Caki2 (cell line): ENCODE measurements at regions not wholly inside any gene's neighbourhood (a gene's known extent, or its start where the extent isn't known, plus 50 kb on each side); places are given as distances from the start of the nearest gene placed in this dataset.

Experiments
- DNase-seq: peaks from one replicate; pipeline ENCODE4 v3.0.0-alpha.2; 2015; ENCODE audit warnings: low read depth
- in situ Hi-C: cut with HindIII; loops from 2 replicates; pipeline ENCODE4 v1.10.0; 2016; ENCODE audit warnings: low sequenced_read_pairs, low pct_unique_long_range_greater_than_20kb, mixed read lengths

DNA sequence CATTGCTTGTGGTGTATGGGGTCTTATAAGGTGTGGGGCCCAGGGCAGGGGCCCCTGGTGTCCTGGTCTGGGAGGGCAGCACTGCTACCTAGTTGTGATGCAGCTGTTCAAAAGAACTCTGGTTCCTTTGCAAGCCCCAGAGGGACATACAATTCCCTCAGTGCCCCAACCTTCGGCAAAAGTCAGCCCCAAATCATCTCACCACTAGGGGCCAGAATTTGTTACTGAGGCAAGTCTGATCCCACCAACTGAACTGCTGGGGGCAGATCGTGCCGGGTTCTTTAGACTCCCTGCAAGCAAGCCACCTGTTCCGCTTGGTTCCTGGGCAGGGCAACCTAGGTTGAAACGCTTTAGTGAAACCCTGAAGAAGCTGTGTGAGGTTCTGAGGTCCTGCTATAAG is 180.1 kb upstream of the S100G start:
- DNase-seq: no peak
- in situ Hi-C loops: no loop called here

GRCh38 chrX:16472345-16472744 is 177.6 kb upstream of the S100G start:
- in situ Hi-C loops: no loop called here
- DNase-seq: no peak

GRCh38 chrX:16474511-16474910 is 175.4 kb upstream of the S100G start:
- in situ Hi-C loops: no loop called here
- no peak for DNase-seq

- in situ Hi-C loops: no loop called here
- no peak for DNase-seq
Observed at GRCh38 chrX:16476009-16476408, 173.9 kb upstream of the S100G start.

DNA sequence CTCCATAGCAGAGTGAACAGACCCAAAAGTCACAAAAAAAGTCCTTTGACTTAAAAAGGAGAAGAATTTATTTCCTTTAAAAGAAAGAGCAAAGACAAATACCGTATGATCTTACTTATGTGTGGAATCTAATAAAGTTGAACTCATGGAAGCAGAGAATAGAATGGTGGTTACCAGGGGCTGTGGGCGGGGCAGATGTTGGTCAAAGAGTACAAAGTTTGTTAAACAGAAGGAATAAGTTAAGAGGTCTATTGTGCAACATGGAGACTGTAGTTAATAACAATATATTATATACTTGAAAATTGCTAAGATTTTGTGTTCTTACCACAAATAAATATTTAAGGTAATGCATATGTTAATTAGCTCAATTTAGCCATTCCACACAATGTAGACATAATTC is 173.3 kb upstream of the S100G start:
- in situ Hi-C loops: no loop called here
- DNase-seq: no peak

GRCh38 chrX:16479206-16479869 is 170.6 kb upstream of the S100G start:
- in situ Hi-C loops: no loop called here
- peak; percentile 40 for DNase-seq

- no peak for DNase-seq
- in situ Hi-C loops: no loop called here
Observed at GRCh38 chrX:16480049-16480448, 169.9 kb upstream of the S100G start.

GRCh38 chrX:16484338-16484737 is 165.6 kb upstream of the S100G start:
- DNase-seq: peak; percentile 35
- in situ Hi-C loops: no loop called here

DNA sequence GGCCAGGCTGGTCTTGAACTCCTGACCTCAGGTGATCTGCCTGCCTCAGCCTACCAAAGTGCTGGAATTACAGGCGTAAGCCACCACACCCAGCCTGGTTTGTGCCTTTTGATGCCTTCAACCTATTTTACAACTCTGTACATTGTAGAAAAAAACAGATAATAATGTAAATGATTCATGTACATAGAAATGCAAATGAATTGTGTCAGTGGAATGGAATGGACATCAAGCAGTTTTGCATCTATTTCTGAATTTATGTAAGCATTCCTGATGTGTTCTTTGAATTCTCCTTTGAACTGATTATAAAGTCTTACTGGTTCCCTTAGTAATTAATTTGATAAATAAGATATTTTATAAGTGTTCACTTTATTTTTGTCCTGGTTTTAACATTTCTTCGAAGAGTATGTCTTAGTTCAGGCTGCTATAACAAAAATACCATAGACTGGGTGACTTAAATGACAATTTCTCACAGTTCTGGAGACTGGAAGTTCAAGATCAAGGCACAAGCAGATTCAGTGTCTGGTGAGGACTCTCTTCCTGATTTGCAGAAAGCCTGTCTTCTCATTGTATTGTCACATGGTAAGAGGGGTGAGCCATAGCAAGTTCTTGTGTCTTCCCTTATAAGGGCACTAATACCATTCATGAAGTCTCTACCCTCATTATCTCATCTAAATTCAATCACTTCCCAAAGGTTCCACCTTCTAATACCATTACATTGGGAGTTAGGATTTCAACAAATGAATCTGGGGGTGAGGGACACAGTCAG is 162.2 kb upstream of the S100G start:
- in situ Hi-C loops: no loop called here
- DNase-seq: no peak

GRCh38 chrX:16488959-16489358 is 161.0 kb upstream of the S100G start:
- in situ Hi-C loops: no loop called here
- no peak for DNase-seq

DNA sequence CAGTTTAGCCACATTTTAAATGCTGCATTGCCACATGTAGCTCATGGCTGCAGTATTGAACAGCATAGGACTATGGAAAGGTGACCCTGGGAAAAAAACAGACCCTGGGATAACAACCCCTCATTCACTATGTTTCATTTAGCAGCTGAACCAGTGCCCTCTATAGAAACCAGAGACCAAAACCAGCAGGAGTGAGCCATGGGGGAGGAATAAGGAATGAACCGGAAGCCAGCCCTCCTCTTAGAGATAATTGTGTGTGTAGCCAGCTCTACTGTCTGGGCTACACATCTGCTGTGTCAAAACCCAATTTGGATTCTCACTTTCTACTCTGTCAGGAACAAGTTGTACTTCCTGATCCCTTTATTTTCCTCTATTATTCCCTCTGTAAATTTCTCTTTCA is 158.5 kb upstream of the S100G start:
- in situ Hi-C loops: no loop called here
- DNase-seq: no peak

DNA sequence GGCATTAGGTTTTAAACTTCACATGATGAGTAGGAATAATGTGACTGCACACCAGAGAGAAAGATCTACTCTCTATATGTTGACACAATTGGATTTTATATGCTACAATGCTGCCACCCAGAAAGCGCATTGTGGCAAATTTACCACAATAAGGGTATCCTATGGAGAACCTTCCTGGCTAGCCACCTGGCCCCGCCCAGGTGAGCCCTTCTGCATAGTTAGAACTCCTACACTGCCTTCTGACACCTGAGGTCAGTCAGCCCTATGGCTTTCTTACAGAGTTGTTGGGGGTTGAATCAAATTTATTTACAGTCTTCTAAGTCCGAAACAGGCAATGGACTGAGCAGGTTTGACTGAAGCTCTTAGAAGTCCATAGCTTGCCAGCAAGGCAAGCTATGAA is 153.8 kb upstream of the S100G start:
- no peak for DNase-seq
- in situ Hi-C loops: no loop called here

- in situ Hi-C loops: no loop called here
- no peak for DNase-seq
Observed at GRCh38 chrX:16511796-16512776, 137.9 kb upstream of the S100G start.

- DNase-seq: no peak
- in situ Hi-C loops: no loop called here
Observed at GRCh38 chrX:16516232-16516876, 133.6 kb upstream of the S100G start.

DNA sequence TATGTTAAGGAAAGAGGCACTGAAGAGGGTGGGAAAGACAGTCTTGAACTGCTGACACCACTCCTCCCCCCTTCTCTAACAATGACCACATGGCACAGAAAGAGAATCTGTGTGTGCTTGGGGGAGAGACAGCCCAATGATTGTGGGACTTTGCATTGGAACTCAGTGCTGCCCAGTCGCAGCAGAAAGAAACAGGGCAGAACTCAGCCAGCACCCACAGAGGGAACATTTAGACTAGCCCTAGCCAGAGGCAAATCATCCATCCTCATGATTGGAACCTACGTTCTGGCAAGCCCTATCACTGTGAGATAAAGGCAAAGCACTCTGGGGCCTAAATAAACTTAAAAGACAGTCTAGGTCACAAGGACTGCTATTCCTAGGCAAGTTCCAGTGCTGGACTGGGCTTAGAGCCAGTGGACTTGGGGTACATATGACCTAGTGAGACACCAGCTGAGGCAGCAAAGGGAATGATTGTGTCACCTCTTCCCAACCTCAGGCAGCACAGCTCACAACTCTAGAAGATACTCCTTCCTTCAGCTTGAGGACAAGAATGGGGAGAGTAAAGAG is 132.8 kb upstream of the S100G start:
- in situ Hi-C loops: no loop called here
- DNase-seq: no peak

GRCh38 chrX:16518131-16518530 is 131.8 kb upstream of the S100G start:
- in situ Hi-C loops: no loop called here
- DNase-seq: no peak

GRCh38 chrX:16524316-16524715 is 125.6 kb upstream of the S100G start:
- in situ Hi-C loops: no loop called here
- DNase-seq: no peak

DNA sequence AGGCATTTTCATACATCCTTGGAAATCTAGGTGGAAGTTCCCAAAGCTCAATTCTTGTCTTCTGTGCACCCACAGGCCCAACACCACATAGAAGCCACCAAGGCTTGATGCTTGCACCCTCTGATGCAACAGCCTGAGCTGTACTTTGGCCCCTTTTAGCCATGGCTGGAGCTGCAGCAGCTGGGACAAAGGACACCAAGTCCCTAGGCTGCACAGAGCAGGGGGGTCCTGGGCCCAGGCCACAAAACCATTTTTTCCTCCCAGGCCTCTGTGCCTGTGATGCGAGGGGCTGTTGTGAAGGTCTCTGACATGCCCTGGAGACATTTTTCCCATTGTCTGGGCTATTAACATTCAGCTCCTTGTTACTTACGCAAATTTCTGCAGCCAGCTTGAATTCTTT is 124.0 kb upstream of the S100G start:
- in situ Hi-C loops: no loop called here
- DNase-seq: no peak
